Kidney tubule cell (primary cell): ENCODE measurements at regions not wholly inside any gene's neighbourhood (a gene's known extent, or its start where the extent isn't known, plus 50 kb on each side); places are given as distances from the start of the nearest gene placed in this dataset.
A peak's percentile ranks its signal among the peaks of the same experiment; 100 is the strongest.

Experiments
- DNase-seq: peaks from one replicate; pipeline ENCODE4 v3.0.0-alpha.2; 2018; ENCODE audit warnings: low spot score

DNA sequence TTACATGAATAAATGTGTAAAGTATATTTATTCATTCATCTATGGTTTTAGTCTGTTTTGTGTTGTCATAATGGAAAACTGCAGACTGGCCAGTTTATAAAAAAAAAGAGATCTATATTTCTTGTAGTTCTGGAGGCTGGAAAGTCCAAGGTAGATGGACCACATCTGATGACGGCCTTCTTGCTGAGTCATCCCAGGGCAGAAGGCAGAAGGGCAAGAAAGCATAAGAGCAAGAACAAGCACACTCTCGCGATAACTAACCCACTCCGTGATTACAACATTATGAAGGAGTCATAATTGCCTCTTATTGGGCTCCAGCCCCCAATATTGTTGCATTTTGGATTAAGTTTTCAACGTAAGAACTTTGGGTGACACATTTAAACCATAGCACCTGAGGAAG lies 180.4 kb upstream of the DAB2 start:
- DNase-seq = no peak

DNA sequence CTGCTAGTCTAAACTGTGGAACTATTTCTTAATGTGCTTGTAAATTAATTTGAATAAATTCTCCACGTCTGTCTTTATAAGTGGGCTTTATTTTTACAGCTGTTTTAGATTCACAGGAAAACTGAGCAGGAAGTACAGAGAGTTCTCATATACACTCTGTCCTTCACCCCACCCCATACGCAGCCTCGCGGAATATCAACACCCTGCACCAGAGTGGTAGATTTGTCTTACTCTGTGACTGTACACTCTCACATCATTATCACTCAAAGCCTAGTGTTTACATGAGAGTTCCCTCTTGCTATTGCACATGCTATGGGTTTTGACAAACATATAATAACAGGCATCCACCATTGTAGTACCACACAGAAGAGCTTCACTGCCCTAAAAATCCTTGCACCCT lies 179.7 kb upstream of the DAB2 start:
- no peak for DNase-seq

DNA sequence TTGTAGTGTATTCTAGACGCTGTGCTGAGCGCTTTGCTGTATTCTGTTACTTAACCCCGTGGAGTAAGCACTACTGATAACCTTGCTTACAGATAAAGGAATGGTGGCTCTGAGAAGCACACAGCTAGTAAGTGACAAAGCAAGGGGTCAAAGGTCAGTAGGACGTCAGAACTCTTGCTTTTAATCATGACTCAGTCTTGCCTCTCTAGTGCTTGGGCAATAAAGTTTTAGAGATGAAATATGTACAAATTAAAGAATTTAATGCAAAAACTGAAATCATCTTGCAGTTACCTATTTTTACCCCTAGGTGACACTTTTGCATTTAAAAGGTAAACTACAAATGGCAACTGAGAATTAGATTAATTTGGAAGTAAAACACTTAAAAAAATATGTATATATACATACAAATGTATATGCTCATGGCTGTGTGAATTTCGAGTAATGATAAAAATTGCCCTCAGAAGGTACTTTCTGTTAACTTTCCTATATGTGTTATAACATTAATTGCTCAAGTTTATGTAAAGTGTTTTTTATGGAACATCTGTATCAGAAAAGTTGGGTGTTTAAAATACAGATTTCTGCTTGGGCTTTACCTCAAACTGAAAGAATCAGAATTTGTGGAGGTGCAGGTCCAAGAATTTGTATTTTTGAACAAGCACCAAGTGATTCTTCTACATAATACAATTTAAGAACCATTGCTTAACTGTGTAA lies 175.1 kb upstream of the DAB2 start:
- DNase-seq = peak; percentile 29

DNA sequence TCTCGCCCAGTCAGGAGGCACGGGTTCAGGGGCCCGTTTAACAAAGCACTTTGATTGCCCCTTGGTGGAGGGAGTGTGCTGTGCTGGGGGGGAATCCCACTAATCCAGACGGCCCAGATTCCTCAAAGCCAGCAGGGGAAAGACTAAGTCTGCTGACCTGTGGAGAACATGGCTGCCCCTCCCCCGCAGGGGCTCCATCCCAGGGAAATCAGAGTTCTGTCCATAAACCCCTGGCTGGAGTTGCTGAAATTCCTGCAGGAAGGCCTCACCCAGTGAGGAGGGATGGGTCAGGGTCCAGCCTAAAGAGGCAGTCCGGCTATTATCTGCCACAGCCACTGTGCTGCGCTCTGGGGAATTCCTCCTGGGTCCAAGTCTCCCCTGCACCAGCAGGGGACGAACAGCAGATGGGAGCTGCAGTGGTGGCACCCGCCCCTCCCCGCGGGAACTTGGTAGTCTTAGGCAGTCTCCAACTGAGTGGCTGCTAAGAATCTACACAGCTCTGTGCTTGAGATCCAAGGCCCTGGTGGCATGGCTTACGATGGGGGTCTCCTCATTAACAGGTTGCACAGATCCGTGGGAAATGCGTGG lies 174.0 kb upstream of the DAB2 start:
- DNase-seq = no peak

DNA sequence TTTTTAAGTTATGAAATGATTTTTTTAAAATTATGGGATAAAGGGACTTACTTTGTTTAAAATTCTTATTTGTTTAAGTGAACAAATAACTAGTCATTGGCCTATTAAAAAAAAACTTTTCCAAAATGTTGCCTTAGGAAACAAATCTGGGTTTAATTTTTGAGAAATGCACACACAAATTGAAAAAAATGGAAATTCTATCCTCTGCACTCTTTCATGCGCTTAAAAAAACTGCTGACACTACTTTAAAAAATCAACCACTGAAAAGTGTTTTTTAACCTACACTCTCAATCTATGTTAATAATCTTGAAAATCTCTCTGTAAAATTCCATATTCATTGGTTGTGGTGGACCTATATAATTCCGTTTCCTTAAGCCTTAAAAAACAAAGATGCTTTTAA lies 163.4 kb upstream of the DAB2 start:
- DNase-seq = no peak

DNA sequence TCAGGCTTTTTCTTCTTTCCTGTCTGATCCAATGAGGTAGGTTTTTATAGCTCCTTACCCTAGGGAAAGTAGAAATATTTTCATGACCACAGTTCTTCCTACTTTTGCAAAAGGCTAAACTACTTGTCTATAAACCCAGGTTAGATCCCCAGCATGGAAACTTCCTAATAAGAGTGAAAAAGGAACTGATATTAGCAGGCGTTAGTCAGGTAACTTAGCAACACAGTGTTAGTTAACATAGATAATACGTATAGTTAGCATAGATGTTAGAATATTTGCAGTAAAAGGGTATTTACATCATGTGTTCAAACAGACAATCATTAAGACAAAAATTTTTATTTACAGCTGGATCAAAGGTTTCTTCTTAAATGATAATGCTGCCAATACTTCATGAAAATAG lies 162.9 kb upstream of the DAB2 start:
- DNase-seq = no peak

DNA sequence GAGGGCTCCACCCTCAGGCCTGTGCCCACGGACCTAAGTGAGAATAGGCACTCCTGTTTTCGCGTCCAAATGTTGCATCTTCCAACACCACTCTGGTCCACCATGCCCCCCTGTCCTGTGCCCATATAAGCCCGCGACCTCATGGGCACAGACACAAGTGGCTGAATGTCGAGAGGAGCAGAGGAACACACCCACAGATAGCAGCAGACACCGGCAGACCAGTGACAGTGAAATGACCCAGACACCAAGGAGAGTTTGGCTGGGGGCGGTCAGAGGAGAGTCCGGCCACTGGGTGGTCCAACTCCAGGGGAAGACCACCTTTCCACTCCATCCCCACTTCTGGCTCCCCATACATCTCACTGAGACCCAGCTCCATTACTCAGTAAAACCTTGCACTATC lies 161.4 kb upstream of the DAB2 start:
- DNase-seq = no peak

DNA sequence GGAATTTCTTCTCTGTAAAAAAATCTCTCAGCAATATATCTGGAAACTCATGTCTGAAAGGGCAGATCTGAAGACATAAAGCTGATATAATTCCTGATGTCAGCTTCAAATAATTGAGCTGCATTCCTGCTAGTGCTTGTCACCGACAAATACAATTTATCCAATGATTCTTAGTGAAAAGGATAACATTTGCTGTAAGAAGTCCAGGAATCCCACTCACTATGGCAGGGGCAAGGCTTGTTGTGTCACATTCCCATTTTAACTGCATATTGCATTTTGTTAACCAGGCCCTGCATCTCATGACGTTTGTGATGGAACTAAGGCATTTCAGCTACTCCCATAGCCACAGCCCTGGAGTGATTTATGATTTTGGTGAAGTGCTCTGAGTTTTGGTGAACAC lies 160.1 kb upstream of the DAB2 start:
- peak; percentile 6 for DNase-seq

DNA sequence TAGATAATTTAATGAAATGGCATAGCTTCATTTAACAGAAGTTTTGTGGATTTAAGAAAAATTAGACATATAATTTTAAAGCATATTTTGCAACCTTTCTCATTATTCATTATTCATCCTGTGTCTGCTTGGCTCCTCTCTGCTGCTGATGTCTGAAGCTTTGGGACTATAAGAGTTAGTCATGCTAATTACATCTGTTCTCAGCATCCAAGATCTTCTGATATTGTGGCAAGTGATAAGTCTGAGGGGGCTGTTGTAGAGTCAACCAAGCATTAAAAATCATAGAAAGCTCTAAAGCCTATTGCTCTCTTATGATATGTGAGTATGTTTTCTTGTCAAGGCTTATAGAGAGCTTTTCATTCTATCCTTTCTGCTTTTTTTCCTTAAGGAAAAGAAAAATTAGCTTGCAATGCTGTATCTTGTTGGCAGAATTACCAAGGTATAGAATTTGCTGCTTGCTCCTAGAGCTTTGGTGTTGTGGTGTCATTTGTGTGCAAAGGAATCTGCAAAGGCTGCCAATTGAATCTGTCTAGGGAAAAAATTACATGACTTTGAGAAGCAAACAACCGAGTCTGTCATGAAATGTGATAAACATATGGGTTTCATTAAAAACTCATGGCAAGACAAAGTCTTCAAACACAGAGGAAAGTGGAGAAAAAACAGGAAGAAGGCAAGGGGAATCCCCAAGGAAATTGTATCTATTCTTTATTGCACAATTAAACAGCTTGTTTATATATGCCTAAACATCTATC lies 156.1 kb upstream of the DAB2 start:
- no peak for DNase-seq

DNA sequence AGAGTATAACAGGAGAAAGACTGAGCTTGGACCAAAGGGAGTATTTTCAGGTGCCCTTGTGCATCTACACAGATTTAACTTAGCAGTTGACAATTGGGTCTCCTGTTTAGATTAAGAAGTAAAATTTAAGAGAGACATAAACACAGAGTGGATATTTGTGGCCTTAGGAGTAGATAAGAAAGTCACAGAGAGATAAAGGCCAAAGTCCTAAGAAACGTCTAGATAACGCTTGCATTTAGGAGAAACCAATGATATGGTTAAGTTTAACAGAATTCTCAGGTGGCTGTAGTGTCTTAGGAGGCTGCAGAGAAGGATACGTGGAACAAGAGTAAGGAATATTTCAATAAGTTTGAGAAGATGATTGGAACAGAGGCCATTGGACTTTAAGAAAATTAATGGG lies 155.0 kb upstream of the DAB2 start:
- DNase-seq = no peak

DNA sequence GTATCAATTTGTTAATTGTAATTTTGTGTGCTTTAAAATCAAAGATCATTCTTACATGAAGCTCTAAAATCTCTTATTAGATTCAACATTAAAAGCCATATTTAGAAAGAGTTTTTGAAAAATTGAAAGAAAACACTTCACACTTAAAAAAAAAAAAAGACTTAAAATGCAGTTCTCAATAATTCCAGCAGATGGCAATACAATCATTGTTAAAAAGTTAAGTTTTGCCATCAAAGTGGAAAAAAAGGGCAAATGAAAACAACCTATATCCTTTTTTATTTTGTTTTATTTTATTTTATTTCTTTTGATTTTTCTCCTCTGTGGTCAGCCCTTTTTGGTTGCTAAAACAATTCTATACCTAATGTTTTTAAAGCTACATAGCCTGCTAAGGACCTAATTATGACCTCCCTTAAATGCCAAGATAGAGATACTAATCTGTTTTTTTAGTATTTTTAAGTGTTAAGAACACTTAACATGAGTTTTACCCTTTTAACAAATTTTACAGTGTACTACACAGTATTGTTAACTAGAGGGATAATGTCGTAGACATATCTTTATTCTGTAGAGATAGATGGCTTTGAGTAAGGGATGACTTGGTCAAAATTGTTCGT lies 154.2 kb upstream of the DAB2 start:
- peak; percentile 32 for DNase-seq

DNA sequence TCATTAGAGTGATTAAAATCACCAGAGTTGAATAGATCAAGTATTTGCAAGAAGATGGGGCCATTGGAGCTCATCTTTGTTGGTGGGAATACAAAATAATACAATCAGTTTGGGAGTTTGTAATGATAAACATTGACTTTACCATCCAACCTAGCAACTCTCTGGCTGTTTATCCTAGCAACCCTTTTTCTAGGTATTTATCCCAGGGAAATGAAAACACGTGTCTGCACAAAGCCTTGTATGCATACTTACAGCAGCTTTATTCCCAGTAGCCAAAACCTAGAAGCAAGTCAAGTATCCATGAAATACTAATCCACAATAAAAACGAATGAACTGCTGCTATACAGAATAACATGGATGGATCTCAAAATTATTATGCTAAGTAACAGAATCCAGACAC lies 152.7 kb upstream of the DAB2 start:
- DNase-seq = no peak

DNA sequence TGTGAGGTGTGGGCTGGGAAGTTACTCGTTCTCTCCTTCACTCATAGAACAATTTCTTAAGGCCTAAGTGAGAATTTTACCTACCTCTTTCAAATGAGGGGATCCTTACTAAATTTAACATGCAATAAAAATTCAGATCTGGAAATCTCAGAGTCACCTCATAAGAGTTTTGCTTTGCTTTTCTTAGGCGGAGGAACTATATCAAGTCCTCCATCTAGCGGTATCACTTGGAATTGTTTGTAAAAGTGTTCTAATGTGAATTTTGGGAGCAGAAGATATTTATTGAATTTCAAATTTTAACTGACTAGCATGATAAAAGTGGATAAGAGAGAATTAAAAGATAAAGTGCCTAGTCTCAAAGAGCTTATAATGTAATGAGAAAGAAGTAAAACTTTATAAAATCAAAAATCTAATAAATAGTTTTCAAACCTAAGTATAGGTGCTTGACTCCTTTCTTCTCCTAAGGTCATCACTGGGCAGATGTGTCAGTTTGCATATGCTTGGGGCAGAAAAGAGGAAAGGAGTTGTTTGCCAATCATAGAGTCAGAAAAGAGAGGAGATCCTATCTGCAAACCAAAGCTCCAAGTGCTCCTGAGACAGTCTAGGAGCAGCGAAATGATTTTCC lies 145.7 kb upstream of the DAB2 start:
- peak; percentile 63 for DNase-seq

DNA sequence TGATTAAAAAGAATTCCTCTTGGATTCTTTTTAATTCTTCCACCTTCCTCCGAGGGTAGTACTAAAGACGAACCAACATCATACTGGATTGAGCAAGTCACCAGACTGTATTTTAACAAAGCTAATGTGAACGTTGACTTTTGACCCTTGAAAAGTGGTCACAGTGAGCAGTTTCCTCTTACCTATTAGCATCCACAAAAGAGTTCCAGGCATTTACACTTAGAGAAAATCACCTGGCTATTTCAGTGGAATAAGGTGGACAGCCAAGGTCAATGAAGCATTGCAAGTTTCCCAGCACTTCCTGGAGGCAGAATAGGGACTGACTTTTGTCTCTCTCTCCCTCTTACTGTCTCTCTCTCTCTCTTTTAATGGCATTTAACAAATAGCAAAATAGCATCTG lies 145.1 kb upstream of the DAB2 start:
- peak; percentile 72 for DNase-seq

DNA sequence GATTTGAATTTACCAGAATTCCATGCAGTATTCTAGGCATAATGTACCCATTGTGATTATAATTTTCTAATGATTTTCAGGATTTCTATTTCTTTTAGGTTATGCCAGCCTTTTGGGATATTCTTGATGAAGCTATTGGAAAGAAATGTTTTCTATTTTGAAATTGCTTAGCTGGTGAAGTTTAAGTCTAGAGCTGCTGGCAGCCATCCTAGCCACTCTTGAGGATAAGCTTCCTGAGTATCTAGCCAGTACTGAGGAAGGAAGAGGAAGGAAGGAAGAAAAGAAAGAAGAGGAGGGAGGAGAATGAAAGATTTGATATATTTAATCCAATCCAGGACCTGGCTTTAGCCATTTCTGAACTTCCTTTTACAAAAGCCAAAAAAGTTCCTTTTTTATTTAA lies 142.1 kb upstream of the DAB2 start:
- DNase-seq = no peak

DNA sequence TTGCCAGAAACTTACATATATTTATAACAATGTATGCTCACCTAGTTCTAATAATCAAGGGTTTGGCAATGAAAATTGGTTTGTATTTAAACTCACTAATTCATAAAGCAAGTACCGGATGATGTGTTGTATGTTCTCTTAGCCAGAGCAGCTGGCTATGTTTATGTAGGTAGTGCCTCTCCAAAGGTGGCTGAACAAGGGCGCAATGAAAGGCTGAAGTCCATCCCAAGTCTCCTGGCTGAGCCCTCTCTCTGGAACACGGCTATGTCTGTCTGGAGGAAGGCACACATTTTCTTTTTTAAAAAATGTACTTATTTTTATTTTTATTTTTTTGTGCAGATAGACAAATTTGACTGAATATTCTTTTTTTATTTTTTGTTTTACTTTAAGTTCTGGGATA lies 141.2 kb upstream of the DAB2 start:
- no peak for DNase-seq

DNA sequence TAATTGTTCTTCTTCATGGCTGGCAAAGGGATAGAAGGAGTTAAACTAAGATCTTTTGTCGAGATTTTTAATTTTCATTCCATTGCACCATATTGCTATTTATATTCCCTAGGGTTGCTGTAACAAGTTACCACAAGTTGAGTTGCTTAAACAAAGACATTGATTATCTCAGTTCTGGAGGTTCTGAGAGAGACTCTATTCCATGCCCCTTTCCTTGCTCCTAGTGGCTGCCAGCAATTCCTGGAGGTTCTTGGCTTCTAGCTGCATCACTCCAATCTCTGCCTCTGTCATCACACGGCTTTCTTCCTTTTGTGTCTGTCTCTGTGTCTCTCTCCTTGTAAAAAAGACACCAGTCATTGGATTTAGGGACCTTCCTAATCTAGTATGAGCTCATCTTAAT lies 136.6 kb upstream of the DAB2 start:
- no peak for DNase-seq

DNA sequence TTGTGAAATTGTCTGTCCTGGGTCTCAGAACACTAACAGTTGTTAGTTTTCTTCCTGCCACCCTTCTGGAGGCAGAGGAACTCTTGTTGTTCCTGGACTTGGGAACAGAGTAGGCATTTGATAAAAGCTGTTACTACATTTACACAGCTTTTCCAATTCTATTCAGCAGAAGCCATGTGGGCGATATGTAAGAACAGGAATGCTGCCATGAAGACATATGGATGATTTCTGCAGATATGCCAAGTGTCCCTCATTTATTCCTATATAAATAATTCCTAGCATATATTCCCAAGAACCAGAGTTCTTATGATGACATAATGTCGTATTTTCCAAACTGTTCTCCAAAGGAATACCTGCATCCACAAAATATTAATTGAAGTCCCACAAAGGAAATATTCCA lies 135.9 kb upstream of the DAB2 start:
- no peak for DNase-seq

DNA sequence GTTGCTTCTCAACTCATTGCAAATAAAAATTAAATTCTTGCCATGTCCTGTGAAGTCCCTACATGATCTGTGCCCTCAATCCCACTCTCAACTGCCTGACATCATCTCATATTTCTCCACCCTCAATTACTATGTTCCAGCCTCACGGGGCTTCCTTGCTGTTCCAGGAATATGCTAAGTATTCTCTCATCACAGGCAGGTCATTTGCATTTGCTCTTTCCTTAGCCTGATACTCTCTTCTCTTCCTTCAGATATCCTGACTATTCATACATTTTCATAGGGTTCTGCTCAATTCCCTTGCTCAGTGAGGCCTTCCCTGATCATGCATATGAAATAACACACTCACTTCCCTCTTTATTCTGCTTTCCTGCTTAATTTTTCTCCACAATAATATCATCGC lies 135.1 kb upstream of the DAB2 start:
- DNase-seq = no peak

DNA sequence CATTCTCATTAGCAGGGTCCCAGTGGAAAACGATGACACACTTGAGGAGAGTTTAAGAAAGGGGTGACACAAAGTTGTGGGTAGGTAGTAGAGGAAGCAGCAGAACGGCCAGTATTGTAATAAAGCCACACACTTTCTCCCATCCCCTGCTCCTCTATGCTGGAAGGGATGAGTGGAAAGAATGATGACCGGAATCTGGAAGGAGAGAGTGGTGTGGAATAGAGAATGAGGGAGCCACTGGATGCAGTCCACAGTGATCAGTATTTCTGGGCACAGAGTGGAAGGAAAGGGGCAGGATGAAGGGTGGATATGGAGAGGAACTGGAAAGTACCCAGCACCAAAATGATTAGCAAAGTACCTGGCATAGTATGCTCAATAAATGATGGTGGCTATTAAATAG lies 133.8 kb upstream of the DAB2 start:
- DNase-seq = no peak

DNA sequence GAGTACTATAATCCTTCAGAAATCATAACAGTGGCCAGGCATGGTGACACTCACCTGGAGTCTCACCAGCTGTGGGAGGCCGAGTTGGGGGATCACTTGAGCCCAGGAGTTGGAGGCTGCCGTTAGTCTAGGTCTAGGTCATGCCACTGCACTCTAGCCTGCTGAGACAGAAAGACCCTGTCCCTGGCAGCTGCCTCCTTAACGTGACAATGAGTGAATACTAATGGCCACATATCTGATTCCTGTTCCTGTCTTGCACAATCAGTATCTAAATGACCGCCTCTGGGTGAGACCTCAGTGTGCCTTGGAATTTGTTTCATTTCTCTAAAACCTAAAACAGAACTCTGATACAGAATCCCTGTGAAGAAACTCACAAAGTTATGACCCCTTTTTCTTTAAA lies 131.0 kb upstream of the DAB2 start:
- no peak for DNase-seq

DNA sequence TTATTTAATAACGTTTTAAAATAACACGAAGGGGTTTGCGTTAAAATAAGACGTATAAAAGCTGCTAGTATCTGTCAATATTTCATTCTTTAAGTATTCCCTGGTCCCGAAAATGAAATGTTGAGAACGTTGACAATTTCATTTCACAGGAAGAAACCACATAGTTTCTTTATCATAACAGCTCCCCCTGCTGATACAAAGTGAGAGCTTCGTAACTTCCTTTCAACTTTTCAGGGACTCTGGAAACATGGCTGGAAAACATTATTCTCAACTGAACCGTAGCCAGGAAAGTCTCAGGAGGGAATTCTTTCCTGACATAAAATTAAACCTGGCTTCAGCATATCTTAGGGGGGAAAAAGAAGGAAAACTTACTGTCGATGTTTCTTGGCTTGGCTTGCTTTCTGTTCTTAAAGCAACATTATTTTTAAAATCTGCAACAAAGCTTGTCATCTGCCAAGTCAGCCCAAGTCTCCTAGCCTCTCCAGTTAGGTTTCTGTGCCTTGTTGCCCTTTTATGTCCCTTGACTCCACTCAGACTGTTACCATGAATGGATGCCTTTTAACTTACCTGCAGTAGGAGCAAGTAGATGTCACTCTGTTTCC lies 122.9 kb upstream of the DAB2 start:
- DNase-seq = peak; percentile 70
